Gastroesophageal sphincter (tissue), 3 donors: ENCODE measurements at regions not wholly inside any gene's neighbourhood (a gene's known extent, or its start where the extent isn't known, plus 50 kb on each side); places are given as distances from the start of the nearest gene placed in this dataset.

Experiments
- CTCF ChIP-seq, 4 experiments: fragments of 200-600 bp in 2 of 4; fragments of 450-650 bp in 2 of 4; sonication (generic) in 1 of 4; IDR thresholded peaks; one replicate each; pipeline ENCODE4 v1.5.1; 2017 to 2019; ENCODE audit warnings: antibody characterized with exemption in 4 of 4, mild to moderate bottlenecking in 2 of 4, moderate library complexity in 2 of 4
- EP300 ChIP-seq: sonication (generic); formaldehyde crosslinking; IDR thresholded peaks from one replicate; pipeline ENCODE4 v1.6.1; 2017; ENCODE audit warnings: antibody characterized with exemption, mild to moderate bottlenecking

GRCh38 chr5:123751670-123752069 lies 239.7 kb downstream of the CSNK1G3 start:
- TF ChIP-seq EP300 (no peak), CTCF (IDR thresholded peaks at IDR 0.05) (no peak)
